Lung (tissue), 11 donors: ENCODE measurements at regions not wholly inside any gene's neighbourhood (a gene's known extent, or its start where the extent isn't known, plus 50 kb on each side); places are given as distances from the start of the nearest gene placed in this dataset.

Source experiments
- ATAC-seq: fragments of 200-7000 bp; cut with Tn5 transposase; one replicate; pipeline ENCODE4 v1.9.1; 2020; ENCODE audit warnings: moderate number of reproducible peaks; ENCODE audit not compliant: insufficient read depth, low FRiP score
- DNase-seq, 3 donors: peaks; one replicate each; pipeline ENCODE4 v3.0.0-alpha.2; 2013 to 2017
- H3K27ac ChIP-seq, 2 donors: one replicate each; pipeline ENCODE4 v1.5.1; 2013; ENCODE audit warnings: mild to moderate bottlenecking in 2 of 2, moderate library complexity in 2 of 2, control low read depth in 1 of 2, inconsistent platforms in 1 of 2, low read depth in 1 of 2, low read length in 1 of 2
- H3K27me3 ChIP-seq, 3 donors: one replicate each; pipeline ENCODE4 v1.5.1; 2013; ENCODE audit warnings: low read length in 2 of 3; ENCODE audit not compliant: control insufficient read depth in 3 of 3, insufficient read depth in 3 of 3
- H3K36me3 ChIP-seq, 4 donors: one replicate each; pipeline ENCODE4 v1.5.1; 2013; ENCODE audit warnings: low read length in 4 of 4, mild to moderate bottlenecking in 1 of 4, moderate library complexity in 1 of 4; ENCODE audit not compliant: control insufficient read depth in 4 of 4, insufficient read depth in 4 of 4
- H3K4me1 ChIP-seq, 5 donors: one replicate each; pipeline ENCODE4 v1.5.1; 2013; ENCODE audit warnings: low read length in 5 of 5, mild to moderate bottlenecking in 2 of 5, moderate library complexity in 1 of 5; ENCODE audit not compliant: control insufficient read depth in 5 of 5, insufficient read depth in 5 of 5
- H3K4me3 ChIP-seq: one replicate; pipeline ENCODE4 v1.5.1; 2013; ENCODE audit warnings: mild to moderate bottlenecking, control low read depth, moderate library complexity
- H3K9ac ChIP-seq, 2 donors: one replicate each; pipeline ENCODE4 v1.5.1; 2013; ENCODE audit warnings: low read length in 2 of 2, control low read depth in 1 of 2; ENCODE audit not compliant: insufficient read depth in 1 of 2
- H3K9me3 ChIP-seq, 4 donors: one replicate each; pipeline ENCODE4 v1.5.1; 2013; ENCODE audit warnings: low read length in 3 of 4, mild to moderate bottlenecking in 1 of 4, moderate library complexity in 1 of 4; ENCODE audit not compliant: control insufficient read depth in 4 of 4, insufficient read depth in 3 of 4
- WGBS, 2 donors: extraction: QIAGEN DNeasy Blood & Tissue Kit; methylation state at CpG; one replicate each; pipeline ENCODE4 v1.1.7; 2013; 5-methylcytosine and 5-hydroxymethylcytosine counted together
- TF ChIP-seq, protein P1 (sequence below): IDR thresholded peaks from 2 replicates; pipeline ENCODE4 v1.5.1; 2012; ENCODE audit warnings: mild to moderate bottlenecking; ENCODE audit errors: control extremely low read depth, extremely low read depth
- donor health status: control.
- donor health status: control.
- donor health status: Bipolar disorder and iron deficiency.
- donor health status: healthy.
- donor health status: DM: yes; HTN: yes; CAD: no.

DNA sequence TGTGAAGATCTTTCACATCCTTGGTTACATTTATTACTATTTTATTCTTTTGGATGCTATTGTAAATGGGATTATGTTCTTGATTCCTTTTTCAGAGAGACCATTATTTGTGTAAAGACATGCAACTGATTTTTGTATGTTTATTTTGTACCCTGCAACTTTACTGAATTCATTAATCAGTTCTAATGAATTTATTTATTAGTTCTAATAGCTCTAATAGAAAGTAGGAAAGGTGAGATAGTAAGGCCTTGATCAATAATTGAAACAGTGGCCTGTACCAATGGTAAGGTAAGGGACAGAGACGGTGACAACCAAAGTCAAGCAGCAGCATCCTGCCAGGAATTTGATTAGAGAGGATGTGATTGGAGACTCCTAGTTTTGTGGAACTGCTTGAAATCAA lies 224.1 kb downstream of the PHLDA1 start:
- Histone ChIP-seq H3K9me3 (no peaks in the 10 kb centered on the region), H3K27me3 (no peaks in the 10 kb centered on the region), H3K27ac (no peak overlapping the region), H3K9ac (no peak overlapping the region), H3K36me3 (no peaks in the 10 kb centered on the region), H3K4me1 (peaks cover 0 to 6% (median 1%) of the 10 kb centered on the region in 5 donors), H3K4me3 (no peak overlapping the region)
- 43 to 92% methylated on average over 1 of the region's 1 CpG for WGBS, 2 donors
- TF ChIP-seq, protein P1, sequence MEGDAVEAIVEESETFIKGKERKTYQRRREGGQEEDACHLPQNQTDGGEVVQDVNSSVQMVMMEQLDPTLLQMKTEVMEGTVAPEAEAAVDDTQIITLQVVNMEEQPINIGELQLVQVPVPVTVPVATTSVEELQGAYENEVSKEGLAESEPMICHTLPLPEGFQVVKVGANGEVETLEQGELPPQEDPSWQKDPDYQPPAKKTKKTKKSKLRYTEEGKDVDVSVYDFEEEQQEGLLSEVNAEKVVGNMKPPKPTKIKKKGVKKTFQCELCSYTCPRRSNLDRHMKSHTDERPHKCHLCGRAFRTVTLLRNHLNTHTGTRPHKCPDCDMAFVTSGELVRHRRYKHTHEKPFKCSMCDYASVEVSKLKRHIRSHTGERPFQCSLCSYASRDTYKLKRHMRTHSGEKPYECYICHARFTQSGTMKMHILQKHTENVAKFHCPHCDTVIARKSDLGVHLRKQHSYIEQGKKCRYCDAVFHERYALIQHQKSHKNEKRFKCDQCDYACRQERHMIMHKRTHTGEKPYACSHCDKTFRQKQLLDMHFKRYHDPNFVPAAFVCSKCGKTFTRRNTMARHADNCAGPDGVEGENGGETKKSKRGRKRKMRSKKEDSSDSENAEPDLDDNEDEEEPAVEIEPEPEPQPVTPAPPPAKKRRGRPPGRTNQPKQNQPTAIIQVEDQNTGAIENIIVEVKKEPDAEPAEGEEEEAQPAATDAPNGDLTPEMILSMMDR, result no peak
- ATAC-seq (no peak), DNase-seq (no peak)

DNA sequence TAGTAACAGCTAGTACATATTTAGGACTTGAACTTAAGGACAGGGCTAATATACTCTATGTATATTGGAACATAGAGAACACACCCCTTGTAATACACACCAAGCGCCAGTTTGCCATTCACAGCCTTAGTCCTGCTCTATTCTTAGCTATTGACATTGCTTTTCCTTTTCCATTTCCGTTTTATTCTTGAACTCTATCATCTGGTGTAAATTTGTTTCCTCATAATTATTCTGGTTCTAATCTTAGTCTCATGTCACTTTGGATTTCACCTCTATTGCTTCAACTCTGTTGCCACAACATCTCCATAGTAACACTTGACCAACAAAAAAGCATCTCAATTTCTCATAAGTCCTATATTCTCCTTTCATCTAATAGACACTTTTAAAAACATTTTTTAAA lies 225.7 kb downstream of the PHLDA1 start:
- H3K27me3 ChIP-seq, result no peaks in the 10 kb centered on the region
- no peak overlapping the region for H3K27ac ChIP-seq
- no peaks in the 10 kb centered on the region for H3K36me3 ChIP-seq
- WGBS, 2 donors, result 75 to 86% methylated on average over 2 of the region's 2 CpGs
- peaks cover 0 to 4% (median 0%) of the 10 kb centered on the region in 5 donors for H3K4me1 ChIP-seq
- H3K9ac ChIP-seq, result no peak overlapping the region
- no peak overlapping the region for H3K4me3 ChIP-seq
- TF ChIP-seq, protein P1, result no peak
- no peak for DNase-seq
- no peaks in the 10 kb centered on the region for H3K9me3 ChIP-seq
- ATAC-seq, result no peak

DNA sequence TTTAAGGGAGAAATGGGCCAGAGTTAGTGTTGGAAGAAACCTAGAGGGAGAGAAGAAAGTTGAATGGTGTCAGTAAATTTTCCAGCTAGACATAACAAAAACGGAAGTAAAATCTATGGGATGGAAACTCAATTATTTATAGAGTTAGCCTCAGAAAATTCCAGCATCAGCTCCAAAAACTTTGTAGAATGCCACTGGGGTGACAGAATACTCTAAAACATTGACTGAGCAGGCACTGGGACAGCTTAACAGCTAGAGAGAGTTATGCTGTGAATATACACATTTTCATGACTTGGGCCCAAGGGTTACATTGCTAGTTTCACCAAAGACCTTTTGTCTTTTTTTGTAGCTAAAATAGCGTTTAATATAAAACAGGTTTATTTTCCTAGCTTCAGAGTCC lies 226.3 kb downstream of the PHLDA1 start:
- ATAC-seq, result no peak
- 84 to 86% methylated on average over 2 of the region's 2 CpGs for WGBS, 2 donors

More for the DNA sequence above, 226.3 kb downstream of the PHLDA1 start:
- H3K27me3 ChIP-seq, result no peaks in the 10 kb centered on the region
- TF ChIP-seq, protein P1, result no peak
- H3K4me1 ChIP-seq, result peaks cover 0 to 4% (median 0%) of the 10 kb centered on the region in 5 donors
- no peak overlapping the region for H3K27ac ChIP-seq
- H3K9ac ChIP-seq, result no peak overlapping the region
- no peak overlapping the region for H3K4me3 ChIP-seq
- H3K9me3 ChIP-seq, result no peaks in the 10 kb centered on the region
- no peak for DNase-seq
- no peaks in the 10 kb centered on the region for H3K36me3 ChIP-seq
